ENCODE measurements at regions not wholly inside any gene's neighbourhood (a gene's known extent, or its start where the extent isn't known, plus 50 kb on each side); places are given as distances from the start of the nearest gene placed in this dataset.

- H3K27ac Mint-ChIP-seq: no peak overlapping the region
- H3K4me3 Mint-ChIP-seq: no peak overlapping the region
- peaks cover 3% of the 10 kb centered on the region for H3K27me3 Mint-ChIP-seq
- no peaks in the 10 kb centered on the region for H3K36me3 Mint-ChIP-seq
- no peaks in the 10 kb centered on the region for H3K4me1 Mint-ChIP-seq (ENCODE audit: low read depth)
- H3K9me3 Mint-ChIP-seq (ENCODE audit: low read depth): no peaks in the 10 kb centered on the region
Observed at GRCh38 chr6:40743690-40744446, 156.7 kb upstream of the LRFN2 start.

GRCh38 chr6:40743226-40743625, 156.1 kb upstream of the LRFN2 start:
- Mint-ChIP-seq H3K27ac (no peak overlapping the region), H3K9me3 (ENCODE audit: low read depth) (no peaks in the 10 kb centered on the region), H3K4me3 (no peak overlapping the region), H3K36me3 (no peaks in the 10 kb centered on the region), H3K27me3 (no peaks in the 10 kb centered on the region), H3K4me1 (ENCODE audit: low read depth) (no peaks in the 10 kb centered on the region)

- no peak overlapping the region for H3K27ac Mint-ChIP-seq
- H3K4me1 Mint-ChIP-seq (ENCODE audit: low read depth): no peaks in the 10 kb centered on the region
- H3K36me3 Mint-ChIP-seq: no peaks in the 10 kb centered on the region
- H3K9me3 Mint-ChIP-seq (ENCODE audit: low read depth): no peaks in the 10 kb centered on the region
- H3K27me3 Mint-ChIP-seq: peaks cover 3% of the 10 kb centered on the region
- H3K4me3 Mint-ChIP-seq: no peak overlapping the region
Observed at GRCh38 chr6:40740518-40740917, 153.4 kb upstream of the LRFN2 start.

- Mint-ChIP-seq H3K27me3 (peaks cover 7% of the 10 kb centered on the region), H3K4me3 (no peak overlapping the region), H3K9me3 (ENCODE audit: low read depth) (no peaks in the 10 kb centered on the region), H3K36me3 (no peaks in the 10 kb centered on the region), H3K4me1 (ENCODE audit: low read depth) (no peaks in the 10 kb centered on the region), H3K27ac (no peak overlapping the region)
Observed at GRCh38 chr6:40738551-40739193, 151.5 kb upstream of the LRFN2 start.

- Mint-ChIP-seq H3K27me3 (peaks cover 7% of the 10 kb centered on the region), H3K4me3 (no peak overlapping the region), H3K27ac (no peak overlapping the region), H3K4me1 (ENCODE audit: low read depth) (no peaks in the 10 kb centered on the region), H3K9me3 (ENCODE audit: low read depth) (no peaks in the 10 kb centered on the region), H3K36me3 (no peaks in the 10 kb centered on the region)
Observed at GRCh38 chr6:40735521-40735920, 148.4 kb upstream of the LRFN2 start.

GRCh38 chr6:40735121-40735520, 148.0 kb upstream of the LRFN2 start:
- Mint-ChIP-seq H3K36me3 (no peaks in the 10 kb centered on the region), H3K4me1 (ENCODE audit: low read depth) (no peaks in the 10 kb centered on the region), H3K4me3 (no peak overlapping the region), H3K27ac (no peak overlapping the region), H3K9me3 (ENCODE audit: low read depth) (no peaks in the 10 kb centered on the region), H3K27me3 (peaks cover 7% of the 10 kb centered on the region)

- Mint-ChIP-seq H3K36me3 (no peaks in the 10 kb centered on the region), H3K27ac (no peak overlapping the region), H3K27me3 (peaks cover 7% of the 10 kb centered on the region), H3K9me3 (ENCODE audit: low read depth) (no peaks in the 10 kb centered on the region), H3K4me3 (no peak overlapping the region), H3K4me1 (ENCODE audit: low read depth) (no peaks in the 10 kb centered on the region)
Observed at GRCh38 chr6:40734607-40735006, 147.4 kb upstream of the LRFN2 start.

- Mint-ChIP-seq H3K4me1 (ENCODE audit: low read depth) (no peaks in the 10 kb centered on the region), H3K27ac (no peak overlapping the region), H3K9me3 (ENCODE audit: low read depth) (no peaks in the 10 kb centered on the region), H3K27me3 (peaks cover 7% of the 10 kb centered on the region), H3K4me3 (no peak overlapping the region), H3K36me3 (no peaks in the 10 kb centered on the region)
Observed at GRCh38 chr6:40733770-40734396, 146.7 kb upstream of the LRFN2 start.

- Mint-ChIP-seq H3K9me3 (ENCODE audit: low read depth) (no peaks in the 10 kb centered on the region), H3K4me1 (ENCODE audit: low read depth) (no peaks in the 10 kb centered on the region), H3K4me3 (no peak overlapping the region), H3K36me3 (no peaks in the 10 kb centered on the region), H3K27ac (no peak overlapping the region), H3K27me3 (peaks cover 7% of the 10 kb centered on the region)
Observed at GRCh38 chr6:40733290-40733689, 146.1 kb upstream of the LRFN2 start.

- no peak overlapping the region for H3K27ac Mint-ChIP-seq
- H3K4me1 Mint-ChIP-seq (ENCODE audit: low read depth): no peaks in the 10 kb centered on the region
- H3K36me3 Mint-ChIP-seq: no peaks in the 10 kb centered on the region
- H3K9me3 Mint-ChIP-seq (ENCODE audit: low read depth): no peaks in the 10 kb centered on the region
- H3K27me3 Mint-ChIP-seq: peaks cover 7% of the 10 kb centered on the region
- no peak overlapping the region for H3K4me3 Mint-ChIP-seq
Observed at GRCh38 chr6:40732878-40733277, 145.7 kb upstream of the LRFN2 start.

- Mint-ChIP-seq H3K4me1 (ENCODE audit: low read depth) (no peaks in the 10 kb centered on the region), H3K9me3 (ENCODE audit: low read depth) (no peaks in the 10 kb centered on the region), H3K36me3 (no peaks in the 10 kb centered on the region), H3K27ac (no peak overlapping the region), H3K4me3 (no peak overlapping the region), H3K27me3 (no peaks in the 10 kb centered on the region)
Observed at GRCh38 chr6:40728643-40729042, 141.5 kb upstream of the LRFN2 start.

GRCh38 chr6:40727271-40727670, 140.1 kb upstream of the LRFN2 start:
- Mint-ChIP-seq H3K4me1 (ENCODE audit: low read depth) (no peaks in the 10 kb centered on the region), H3K27ac (no peak overlapping the region), H3K9me3 (ENCODE audit: low read depth) (no peaks in the 10 kb centered on the region), H3K4me3 (no peak overlapping the region), H3K36me3 (no peaks in the 10 kb centered on the region), H3K27me3 (no peaks in the 10 kb centered on the region)

GRCh38 chr6:40726853-40727252, 139.7 kb upstream of the LRFN2 start:
- Mint-ChIP-seq H3K4me3 (no peak overlapping the region), H3K4me1 (ENCODE audit: low read depth) (no peaks in the 10 kb centered on the region), H3K9me3 (ENCODE audit: low read depth) (no peaks in the 10 kb centered on the region), H3K27ac (no peak overlapping the region), H3K36me3 (no peaks in the 10 kb centered on the region), H3K27me3 (no peaks in the 10 kb centered on the region)

- Mint-ChIP-seq H3K4me1 (ENCODE audit: low read depth) (peaks cover 3% of the 10 kb centered on the region), H3K4me3 (no peak overlapping the region), H3K9me3 (ENCODE audit: low read depth) (no peaks in the 10 kb centered on the region), H3K36me3 (no peaks in the 10 kb centered on the region), H3K27me3 (no peaks in the 10 kb centered on the region), H3K27ac (no peak overlapping the region)
Observed at GRCh38 chr6:40725390-40725789, 138.2 kb upstream of the LRFN2 start.

GRCh38 chr6:40724886-40725285, 137.7 kb upstream of the LRFN2 start:
- Mint-ChIP-seq H3K27me3 (no peaks in the 10 kb centered on the region), H3K9me3 (ENCODE audit: low read depth) (no peaks in the 10 kb centered on the region), H3K4me3 (no peak overlapping the region), H3K36me3 (no peaks in the 10 kb centered on the region), H3K27ac (no peak overlapping the region), H3K4me1 (ENCODE audit: low read depth) (peaks cover 6% of the 10 kb centered on the region)

Data from activated naive CD8-positive, alpha-beta T cell (primary cell).